GM18861 (cell line): ENCODE measurements at regions not wholly inside any gene's neighbourhood (a gene's known extent, or its start where the extent isn't known, plus 50 kb on each side); places are given as distances from the start of the nearest gene placed in this dataset.

ENCODE experiments used
- ATAC-seq: cut with Tn5 transposase; IDR thresholded peaks from one replicate; pipeline ENCODE4 v1.9.1; 2021; ENCODE audit not compliant: unreplicated experiment

DNA sequence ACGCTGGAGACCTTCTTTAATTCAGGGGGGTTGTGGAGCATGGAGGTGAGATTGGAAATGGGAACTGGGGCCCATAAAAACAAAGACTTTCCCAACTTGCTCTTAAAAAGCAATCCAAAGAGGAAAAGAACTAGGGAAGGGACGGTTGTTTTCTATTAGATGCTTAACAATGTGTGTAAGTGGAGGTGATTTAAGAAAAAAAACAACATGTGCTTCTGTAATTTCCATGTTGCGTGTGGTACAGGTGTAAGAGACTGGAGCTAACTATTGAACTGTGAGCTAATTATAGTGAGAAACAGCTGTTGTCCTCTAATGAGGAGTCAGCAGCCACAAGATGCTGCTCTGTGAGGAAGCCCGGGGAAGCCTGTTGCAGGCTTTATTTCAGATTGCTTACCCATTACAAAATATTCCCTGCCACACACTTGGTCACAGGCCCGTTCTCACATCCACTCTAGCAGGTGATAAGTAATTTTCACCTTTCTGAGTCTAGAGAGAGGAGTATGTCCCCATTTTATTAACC is 280.6 kb upstream of the PARD3B start:
- ATAC-seq: no peak

DNA sequence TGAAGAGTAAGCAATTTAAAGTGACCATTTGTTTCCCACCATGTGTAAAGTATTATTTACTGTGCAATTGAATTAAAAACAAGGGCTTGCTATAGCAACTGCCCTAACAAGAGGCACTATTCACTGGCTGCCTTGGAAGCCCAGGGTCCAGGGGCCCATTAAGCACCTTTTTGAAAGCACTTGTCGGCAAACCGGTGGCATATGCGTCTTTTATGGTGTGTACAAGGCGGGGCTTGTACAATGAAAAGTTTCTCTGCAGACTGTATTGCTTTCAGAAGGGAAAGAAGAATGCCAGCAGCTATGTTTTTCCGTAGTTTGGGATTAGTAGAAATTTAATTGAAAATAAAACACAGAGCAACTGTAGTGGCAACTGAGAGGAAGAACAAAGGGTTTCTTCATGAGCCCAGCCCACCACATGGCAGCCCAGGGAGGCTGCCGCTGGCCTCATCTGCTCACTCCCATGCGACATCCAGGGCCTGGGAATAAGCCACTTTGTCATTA is 279.5 kb upstream of the PARD3B start:
- ATAC-seq: no peak

DNA sequence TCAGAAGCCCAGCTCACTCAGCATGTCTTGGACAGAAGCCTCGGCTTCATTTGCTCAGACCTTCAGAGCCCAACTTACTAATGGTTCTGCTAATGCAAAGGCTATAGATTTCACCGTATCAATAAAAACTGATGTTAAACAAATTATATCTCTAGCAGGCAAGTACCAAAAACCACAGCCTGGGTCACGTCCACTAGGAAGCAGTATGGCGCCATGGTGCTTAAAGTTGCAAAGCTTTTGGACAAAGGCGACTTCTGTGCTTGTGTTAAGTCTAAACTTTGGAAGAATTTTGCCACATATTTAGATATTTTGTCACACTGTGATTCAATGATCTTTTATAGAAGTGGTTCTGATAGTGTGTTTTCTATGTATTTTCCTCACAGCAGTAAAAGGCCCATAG is 276.8 kb upstream of the PARD3B start:
- no peak for ATAC-seq

DNA sequence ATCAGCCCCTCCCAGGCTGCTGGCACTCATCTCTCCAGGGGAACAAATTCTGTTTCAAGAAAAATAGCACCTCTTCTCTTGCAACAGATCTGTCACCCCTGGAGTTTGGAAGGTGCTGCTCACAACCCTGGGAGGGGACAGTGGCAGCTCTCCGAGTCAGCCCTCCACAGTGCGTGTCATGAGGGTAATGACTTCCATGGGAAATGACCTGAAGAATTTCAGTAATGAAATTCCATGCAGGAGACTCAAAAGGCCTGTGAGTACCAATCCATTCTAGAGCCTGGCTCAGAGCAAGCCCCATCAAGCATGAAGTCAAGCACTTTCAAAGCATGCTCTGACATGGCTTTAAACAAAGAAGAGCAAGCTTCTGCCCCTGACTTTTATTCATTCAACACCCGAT is 276.3 kb upstream of the PARD3B start:
- no peak for ATAC-seq

DNA sequence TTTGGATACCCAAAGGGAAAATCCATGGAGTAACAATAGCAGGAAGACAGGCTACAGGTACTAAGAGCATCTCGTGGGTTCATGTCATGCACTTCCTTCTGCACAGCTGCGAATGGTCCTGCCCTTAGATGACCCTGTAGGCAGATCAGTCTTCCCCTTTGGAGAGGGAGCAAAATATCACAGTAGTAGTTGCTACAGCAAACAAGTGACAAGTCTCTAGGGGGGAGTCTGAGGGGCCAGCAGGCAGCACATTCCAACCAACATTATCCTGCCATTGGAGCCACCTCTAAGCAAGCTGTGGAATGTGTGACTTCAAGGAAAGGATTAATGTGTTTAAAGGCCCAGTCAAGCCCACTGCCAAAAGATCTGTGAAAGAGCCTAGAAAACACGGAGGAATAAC is 273.2 kb upstream of the PARD3B start:
- ATAC-seq: no peak

DNA sequence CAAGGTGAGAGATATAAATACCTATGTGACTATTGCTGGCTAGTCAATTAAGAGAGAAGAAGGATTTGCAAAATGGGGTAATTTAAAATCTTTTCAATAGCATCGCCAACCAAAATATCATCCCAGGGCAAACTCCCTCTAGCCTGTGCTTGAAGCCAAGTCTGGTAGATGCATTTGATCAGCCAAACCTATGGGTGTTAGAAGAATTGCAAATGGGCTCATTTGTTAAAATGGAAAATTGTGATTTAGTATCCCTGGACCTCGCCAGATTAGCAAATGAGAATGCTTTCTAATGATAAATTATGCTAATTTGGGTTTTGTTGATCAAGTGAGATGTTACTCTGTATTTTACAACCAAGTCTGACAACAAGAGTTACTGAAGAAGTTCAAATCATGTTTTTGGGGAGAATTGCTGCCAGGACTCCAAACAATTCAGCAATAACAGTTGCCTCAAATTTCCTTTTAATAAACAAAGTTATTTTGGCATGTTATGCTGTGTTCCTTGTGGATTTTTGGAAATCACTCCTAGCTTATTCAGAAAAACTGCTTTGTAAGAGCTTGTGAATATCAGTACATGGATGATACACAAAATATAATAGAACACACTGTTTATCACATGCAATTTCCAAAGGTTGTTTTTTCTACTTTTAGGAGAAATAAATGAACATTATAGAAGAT is 272.5 kb upstream of the PARD3B start:
- no peak for ATAC-seq

DNA sequence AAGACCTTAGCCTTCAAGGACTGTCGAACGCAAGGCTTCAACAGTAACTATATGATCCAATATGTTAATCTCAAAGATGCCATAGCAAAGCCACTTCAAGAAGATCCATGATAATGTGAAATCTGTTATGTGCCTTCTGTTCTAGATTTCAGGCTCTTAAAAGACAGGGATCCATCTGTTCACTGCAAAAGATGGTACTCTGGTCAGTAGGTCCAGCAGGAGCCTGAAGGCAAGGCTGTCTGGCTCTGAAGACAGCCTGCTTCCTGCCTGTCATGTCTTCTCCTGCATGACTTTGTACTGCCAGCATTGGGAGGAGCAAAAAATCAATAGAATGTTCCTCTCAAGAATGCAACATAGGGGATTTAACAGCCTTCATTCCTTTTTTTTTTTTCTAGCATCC is 270.8 kb upstream of the PARD3B start:
- no peak for ATAC-seq

DNA sequence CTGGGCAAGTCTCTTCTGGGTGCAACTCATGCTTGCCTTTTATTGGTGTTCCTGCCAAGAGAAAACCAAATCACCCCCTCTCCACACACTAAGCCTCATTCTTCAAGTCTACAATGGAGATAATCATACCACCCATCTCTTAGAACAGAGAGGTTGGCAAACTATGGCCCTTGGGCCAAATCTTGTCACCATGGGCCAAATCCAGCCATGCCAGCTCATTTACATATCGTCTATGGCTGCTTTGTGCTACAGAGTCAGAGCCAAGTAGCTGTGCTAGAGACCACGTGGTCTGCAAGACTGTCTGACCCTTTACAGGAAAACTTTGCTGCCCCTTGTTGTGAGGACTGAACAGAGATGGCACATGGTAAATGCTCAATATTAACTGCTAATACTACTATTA is 270.3 kb upstream of the PARD3B start:
- no peak for ATAC-seq

DNA sequence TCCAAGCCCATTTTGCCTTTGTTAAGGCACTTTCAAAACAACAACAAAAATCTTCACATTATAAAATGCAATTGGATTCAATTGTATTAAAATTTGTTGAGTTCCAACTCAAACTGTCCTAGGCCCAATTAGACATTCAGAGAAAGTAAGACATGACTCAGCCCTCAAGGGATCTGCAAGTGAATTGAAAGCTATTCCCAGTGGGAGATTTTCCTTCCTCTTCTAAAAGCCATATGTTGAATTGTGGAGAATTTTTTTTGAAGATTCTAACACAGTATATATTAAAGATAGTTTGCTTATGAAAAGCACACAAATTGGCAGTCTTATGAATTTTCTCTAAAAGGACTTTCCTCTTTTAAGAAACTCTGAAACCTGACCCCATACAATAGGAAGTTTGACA is 268.0 kb upstream of the PARD3B start:
- no peak for ATAC-seq

DNA sequence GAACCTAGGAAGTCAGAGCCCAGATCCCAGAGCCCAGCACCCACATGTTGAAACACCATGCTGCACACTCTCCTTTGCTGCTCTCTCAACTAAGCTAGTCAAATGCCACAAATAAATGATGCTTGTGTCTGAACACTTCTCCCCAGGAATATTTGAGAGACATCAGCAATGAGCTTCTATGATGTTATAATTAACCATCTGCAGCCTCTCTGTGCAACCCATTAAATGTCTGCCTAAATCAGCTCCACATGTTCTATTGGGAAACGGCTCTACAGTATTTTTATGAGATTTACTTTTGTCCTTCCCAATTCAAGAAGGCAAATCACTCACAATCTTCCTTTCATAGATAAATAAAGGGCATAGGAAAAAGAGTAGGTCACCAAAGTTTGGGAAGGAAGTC is 266.8 kb upstream of the PARD3B start:
- no peak for ATAC-seq

DNA sequence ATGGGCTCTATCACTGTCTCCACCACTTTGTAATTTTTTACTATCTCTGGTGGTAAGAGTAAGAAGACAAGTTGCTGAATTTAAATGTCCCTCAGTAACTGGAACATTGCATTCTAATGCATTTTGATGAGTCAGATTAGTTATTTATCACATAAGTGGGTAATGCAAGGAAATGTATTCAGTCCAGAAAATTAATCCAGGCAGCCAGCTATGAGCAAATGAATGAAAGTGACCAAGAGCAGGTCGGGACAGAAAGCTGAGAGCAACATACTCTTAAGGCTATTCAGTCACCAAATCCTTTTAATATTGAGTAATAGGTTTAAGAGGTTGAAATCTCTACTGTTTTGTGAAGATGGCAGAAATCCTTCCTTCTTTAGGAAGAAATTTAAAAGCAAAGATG is 265.5 kb upstream of the PARD3B start:
- ATAC-seq: no peak

DNA sequence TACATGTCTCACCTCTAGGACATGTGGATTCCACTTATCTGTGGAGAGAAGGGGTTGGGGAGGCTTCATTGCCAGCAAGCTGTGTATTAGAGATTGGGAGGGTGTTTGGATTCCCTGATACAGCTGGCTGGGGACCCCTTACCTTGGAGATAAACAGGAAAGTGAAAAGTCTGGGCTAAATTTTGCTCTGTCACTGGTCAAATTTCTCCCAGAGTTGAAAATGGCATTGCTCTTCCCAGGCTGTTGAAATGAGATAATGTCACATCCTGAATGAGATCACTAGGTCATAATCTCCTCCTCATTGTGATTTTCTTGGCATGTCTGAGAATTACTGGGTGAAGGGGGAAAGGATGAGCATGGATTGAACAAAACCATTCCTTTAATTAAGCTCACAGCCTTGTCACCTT is 265.0 kb upstream of the PARD3B start:
- no peak for ATAC-seq

DNA sequence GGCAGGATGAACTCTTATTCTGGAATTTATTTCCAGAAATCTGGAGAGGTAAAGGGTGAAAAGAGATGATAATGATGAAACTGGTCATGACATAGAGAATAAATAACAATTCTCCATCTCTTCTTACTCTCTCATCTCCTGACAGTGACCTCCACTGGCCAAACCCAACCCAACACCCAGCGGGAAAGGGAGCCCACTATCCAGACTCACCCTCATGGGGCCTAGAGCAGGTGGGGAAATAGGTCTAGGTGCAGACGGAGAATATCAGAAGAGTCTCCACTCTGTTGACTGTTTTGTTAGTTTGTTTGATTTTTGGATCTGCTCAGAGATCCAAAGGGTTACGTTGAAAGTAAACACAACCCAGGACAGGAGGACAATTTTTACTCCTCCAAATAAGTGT is 263.2 kb upstream of the PARD3B start:
- ATAC-seq: no peak

DNA sequence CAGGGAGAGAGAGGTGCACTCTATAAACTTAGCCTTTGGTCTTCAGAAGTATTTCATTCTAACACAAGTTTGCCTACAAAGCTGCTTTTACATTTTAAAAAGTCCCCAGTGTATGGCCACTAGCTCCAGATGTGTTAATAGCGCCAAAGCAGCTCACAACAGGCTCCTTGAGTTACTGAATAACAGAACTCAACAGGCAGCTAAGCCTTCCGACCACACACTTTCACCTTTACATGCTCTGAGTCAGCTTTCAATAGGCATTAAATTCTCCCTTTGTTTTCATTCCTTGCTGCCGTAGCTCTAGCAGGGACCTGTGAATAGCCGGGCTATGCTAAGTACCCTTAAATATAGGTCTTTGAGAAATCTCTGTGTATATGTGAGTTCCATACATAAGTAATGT is 262.8 kb upstream of the PARD3B start:
- ATAC-seq: peak; percentile 51

DNA sequence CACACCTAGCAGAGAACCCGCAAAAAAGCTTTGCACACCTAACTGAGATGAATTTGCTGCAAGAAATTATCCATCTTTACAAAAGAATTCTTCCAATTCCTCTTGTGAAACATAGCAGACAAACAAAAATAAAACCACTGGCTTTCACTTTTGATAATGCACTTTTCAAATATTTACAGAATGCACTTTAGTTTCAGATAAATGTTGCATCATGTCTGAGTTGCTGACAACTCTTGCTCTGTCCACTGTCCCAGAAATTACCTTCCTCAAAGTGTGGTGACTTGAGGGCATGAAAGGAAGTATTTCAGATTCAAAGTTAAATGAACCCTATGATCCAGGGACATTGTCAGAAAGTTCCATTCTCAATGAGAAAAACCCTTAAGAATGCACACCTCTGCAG is 256.2 kb upstream of the PARD3B start:
- ATAC-seq: no peak

DNA sequence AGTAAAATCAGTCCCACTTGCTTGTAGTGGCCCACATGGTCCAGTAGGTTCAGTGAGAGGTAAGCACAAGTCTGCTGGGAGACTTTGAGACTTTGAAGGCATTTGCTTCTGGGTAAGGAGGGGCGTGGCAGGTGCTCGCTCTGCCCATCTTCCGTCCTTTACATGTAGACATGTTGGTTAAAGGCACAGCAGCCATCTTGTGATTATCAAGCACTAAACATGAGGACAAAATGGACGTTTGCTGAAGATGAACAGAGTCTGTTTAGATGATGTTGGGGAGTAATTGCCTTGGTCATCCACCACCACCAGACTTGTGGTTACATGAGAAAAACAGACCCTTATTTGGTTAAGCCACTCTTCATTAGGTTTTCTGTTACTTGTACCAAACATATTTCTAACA is 252.8 kb upstream of the PARD3B start:
- no peak for ATAC-seq

DNA sequence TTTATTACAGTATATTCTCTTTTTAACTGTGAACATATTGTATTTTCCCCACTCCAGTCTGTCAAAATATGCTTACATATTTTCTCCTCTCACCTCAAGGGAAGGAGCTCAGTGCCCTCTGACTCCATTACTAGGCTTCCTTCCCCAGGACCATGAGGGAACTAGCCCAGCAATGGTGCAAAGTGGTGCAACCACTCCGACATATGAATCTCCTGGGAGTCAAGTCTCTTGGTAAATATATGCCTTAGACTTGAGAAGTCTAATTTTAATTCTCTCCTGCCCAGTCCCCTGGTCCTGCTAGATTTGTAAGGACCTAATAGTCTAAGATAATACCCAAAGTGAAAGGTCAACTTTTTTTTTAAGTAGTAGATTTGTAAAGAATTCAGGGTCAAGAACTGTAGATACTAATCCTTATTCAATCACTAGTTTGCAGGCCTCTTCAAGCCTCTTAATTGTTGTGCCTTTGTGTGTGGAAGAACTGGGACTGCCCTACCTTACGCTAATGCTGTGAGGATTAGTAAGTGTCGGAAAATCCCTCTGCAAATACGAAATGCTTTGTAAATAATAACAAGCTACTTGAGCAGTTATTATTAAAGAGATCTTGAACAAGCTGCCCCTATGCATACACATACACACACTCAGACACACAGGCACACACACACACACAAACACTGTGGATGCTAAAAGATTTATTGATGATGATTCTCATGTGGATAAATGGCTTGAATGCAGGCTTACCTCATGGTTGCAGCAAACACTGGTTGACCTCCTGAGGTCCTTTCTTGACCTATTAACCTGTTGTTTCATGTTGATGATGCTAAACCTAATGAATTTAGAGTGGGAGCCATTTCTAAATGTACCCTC is 251.2 kb upstream of the PARD3B start:
- no peak for ATAC-seq

DNA sequence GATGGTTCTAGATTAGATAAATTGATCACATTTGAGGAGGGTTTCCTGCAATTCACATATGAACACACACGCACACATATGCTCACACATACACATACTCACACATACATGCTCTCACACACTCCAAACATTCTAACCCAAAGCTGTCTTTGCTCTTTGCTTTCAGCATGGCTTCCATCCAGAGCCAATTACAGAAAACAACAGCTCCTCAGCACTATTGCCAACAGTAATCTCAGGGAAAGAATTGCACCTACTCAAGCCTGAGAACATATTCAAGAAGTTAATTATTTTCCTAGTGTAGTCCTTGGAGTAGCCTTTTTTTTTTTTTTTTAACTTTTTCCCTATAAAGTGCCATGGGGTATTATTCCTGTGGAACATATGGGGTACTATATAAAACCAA is 246.9 kb upstream of the PARD3B start:
- ATAC-seq: no peak

DNA sequence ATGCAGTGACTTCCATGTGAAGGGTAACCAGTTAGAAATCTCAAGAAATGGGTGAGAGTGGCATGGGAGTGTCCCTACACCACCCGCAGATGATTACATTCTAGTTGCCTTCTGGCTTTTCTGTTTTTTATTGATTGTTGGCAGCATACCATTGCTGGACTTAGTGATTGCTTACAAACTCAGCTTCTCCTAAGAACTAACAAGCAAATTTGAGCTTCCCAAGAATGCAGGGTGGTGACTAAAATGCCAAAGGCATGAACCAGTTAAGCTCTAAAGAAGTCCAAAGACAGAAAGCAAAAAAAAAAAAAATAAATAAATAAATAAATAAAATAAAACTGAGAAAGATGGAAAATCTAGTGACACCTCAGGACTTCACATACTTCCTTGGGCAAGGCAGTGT is 245.5 kb upstream of the PARD3B start:
- ATAC-seq: no peak

DNA sequence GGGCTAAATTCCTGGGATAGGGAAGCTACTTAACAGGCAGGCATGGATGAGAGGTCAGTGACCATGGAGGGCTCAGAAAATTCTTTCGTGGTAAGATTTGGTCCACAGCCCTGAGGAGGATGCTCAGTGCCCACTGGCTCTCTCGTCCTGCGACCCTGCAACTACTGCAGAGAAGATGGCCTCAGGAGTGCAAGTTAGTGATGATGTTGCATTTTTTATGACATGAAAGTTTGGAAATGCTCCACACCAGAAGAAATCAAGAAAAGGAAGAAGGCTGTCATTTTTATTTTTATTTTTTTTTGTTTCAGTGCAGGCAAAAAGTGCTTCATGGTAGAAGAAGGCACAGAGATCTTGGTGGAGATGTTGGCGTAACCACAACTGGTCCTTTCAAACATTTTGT is 238.6 kb upstream of the PARD3B start:
- no peak for ATAC-seq

DNA sequence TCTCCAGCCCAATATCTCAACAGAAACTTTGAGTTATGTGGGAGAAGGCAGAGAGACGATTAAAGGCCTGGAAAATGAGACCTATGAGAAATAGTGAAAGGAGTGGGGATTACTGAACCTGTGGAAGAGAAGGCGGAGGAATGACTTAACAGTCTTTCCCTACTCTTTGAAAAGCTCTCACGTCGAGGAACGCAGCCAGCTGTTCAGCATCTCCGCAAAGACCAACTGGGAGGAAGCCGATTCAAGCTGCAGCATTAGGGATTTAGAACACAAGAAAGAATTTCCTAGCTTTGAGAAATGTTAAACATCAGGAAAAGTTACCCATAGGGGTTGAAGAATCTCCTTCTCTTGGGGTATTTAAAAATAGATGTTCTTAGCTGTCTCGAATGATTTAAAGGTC is 233.2 kb upstream of the PARD3B start:
- ATAC-seq: no peak

DNA sequence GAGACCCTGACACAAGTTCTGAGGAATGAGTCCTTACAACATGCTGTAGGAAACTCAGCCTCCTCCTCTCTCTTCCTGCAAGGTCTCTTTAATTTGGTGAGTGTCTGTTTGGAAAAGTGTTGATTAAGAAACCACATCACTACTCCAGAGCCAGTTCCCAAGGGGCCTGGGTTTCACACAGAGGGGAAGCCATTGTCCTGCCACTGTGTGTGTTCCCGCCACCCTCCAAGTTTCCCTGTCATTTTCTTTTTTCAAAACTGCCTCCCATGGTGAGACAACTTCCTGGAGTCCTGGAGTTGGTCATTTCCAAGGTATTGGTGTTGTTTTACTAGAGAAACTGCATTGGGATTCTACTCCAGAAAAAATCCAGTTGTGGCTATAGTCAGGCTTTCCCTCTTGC is 232.0 kb upstream of the PARD3B start:
- no peak for ATAC-seq
